Epithelial cell of esophagus (primary cell): ENCODE measurements at regions not wholly inside any gene's neighbourhood (a gene's known extent, or its start where the extent isn't known, plus 50 kb on each side); places are given as distances from the start of the nearest gene placed in this dataset.
A peak's percentile ranks its signal among the peaks of the same experiment; 100 is the strongest.

ENCODE experiments used
- DNase-seq: peaks from one replicate; pipeline ENCODE4 v3.0.0; 2010; ENCODE audit warnings: low read depth
- H3K4me3 ChIP-seq: 2 replicates; pipeline ENCODE4 v1.5.1; 2011; ENCODE audit warnings: mild to moderate bottlenecking, low read length, control low read depth
- CTCF ChIP-seq: IDR thresholded peaks from 2 replicates; pipeline ENCODE4 v1.5.1; 2011; ENCODE audit warnings: low read depth, mild to moderate bottlenecking, low read length, control low read depth, inconsistent platforms; ENCODE audit not compliant: insufficient read depth; ENCODE audit errors: missing control alignments

GRCh38 chr6:104123227-104123626 is 736.5 kb downstream of the HACE1 start:
- TF ChIP-seq CTCF, result no peak
- H3K4me3 ChIP-seq, result no peak overlapping the region
- no peak for DNase-seq

- peak; percentile 59 for DNase-seq
- TF ChIP-seq CTCF, result no peak
- no peak overlapping the region for H3K4me3 ChIP-seq
Observed at GRCh38 chr6:104118274-104118673, 741.4 kb downstream of the HACE1 start.

GRCh38 chr6:104109806-104110205 is 749.9 kb downstream of the HACE1 start:
- TF ChIP-seq CTCF, result no peak
- peak; percentile 23 for DNase-seq
- no peak overlapping the region for H3K4me3 ChIP-seq

- no peak overlapping the region for H3K4me3 ChIP-seq
- no peak for TF ChIP-seq CTCF
- DNase-seq, result no peak
Observed at GRCh38 chr6:104108634-104109033, 751.1 kb downstream of the HACE1 start.

GRCh38 chr6:104095661-104096416 is 763.9 kb downstream of the HACE1 start:
- TF ChIP-seq CTCF, result no peak
- no peak overlapping the region for H3K4me3 ChIP-seq
- DNase-seq, result no peak

GRCh38 chr6:104087765-104088164 is 772.0 kb downstream of the HACE1 start:
- no peak overlapping the region for H3K4me3 ChIP-seq
- no peak for DNase-seq
- no peak for TF ChIP-seq CTCF

- TF ChIP-seq CTCF, result no peak
- H3K4me3 ChIP-seq, result no peak overlapping the region
- no peak for DNase-seq
Observed at GRCh38 chr6:104068281-104068680, 791.4 kb downstream of the HACE1 start.
